CD4-positive, alpha-beta T cell treated with Interferon gamma for 1 hour (primary cell): ENCODE measurements at regions not wholly inside any gene's neighbourhood (a gene's known extent, or its start where the extent isn't known, plus 50 kb on each side); places are given as distances from the start of the nearest gene placed in this dataset.

ENCODE experiments used
- DNase-seq: peaks from one replicate; pipeline ENCODE4 v3.0.0-alpha.2; 2020

DNA sequence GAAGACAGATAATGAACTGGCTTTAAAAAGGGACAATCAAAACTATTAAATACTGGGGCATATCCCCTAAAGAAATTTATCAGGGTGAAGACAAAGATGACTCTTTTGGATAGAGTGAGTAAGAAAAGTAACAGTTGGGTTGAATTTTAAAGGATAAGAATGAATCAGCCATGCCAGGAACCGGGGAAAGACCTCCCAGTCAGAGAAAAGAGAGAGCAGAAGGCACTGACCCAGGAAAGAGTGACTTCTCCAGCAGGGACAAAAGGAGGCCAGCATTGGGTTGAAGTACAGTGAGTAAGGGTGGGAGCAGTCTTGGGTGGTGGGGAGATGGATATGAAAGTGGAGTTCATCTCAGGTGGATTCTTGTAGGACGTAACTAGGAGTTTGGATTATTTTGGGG, 516.9 kb upstream of the JAG1 start:
- DNase-seq = no peak

- DNase-seq = no peak
These were observed 518.3 kb upstream of the JAG1 start for GRCh38 chr20:11192106-11192505.

GRCh38 chr20:11193241-11193640, 519.4 kb upstream of the JAG1 start:
- no peak for DNase-seq

DNA sequence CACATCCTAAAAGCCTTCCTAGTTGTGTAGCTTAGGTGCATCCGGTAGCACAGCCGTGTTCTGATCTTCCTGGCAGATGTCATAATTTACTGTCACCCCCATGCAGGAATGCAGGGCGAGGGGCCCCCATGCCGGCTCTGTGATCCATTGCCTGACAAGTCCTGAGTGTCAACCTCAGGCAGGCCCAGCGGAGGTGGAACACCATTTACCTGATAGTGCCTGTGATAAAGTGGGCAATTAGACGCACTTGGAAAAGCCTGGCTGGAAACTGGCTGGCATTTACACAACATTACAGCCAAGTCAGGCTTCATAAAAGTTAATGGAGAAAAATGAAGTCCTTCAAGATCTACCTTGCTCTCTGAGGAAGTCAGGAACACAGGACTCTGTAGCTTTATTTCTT, 521.4 kb upstream of the JAG1 start:
- DNase-seq = no peak

- DNase-seq = no peak
These were observed 522.2 kb upstream of the JAG1 start for GRCh38 chr20:11195899-11196558.

DNA sequence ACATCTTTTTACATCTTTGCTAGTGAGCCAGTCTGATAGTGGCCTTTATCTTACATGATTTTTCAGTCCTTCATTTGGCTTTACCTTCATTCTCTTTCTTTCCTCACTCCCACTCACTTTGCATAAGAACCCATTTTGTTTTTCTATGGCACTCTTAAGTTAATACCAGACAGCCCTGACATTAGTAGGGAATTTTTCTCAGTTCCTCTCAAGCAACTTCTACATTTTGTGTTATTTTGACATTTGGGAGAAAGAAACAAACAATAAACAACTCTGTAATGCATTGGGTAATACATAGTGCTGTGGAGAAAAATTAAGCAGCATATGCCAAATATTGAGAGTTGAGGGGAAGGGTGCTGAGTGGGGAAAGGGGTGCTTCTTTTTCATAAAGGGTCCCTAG, 524.1 kb upstream of the JAG1 start:
- no peak for DNase-seq

DNA sequence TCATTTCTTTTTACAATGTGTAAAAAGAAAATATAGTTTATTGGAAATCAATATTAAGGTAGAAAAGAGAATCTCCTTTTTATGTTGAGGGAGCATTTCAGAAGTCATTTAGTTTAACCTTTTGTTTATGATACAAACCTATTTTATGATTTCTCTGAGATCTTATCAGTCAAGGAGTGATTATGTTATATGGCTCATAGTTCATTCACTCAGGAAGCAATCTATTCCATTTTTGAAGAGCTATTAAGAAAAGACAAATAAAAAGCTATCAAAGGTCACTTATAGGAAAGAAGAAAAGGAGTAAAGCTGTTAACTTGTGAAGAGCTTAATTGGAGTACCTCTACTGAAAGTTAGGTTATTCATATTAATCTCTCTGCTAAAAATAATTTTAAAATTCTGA, 526.6 kb upstream of the JAG1 start:
- no peak for DNase-seq

DNA sequence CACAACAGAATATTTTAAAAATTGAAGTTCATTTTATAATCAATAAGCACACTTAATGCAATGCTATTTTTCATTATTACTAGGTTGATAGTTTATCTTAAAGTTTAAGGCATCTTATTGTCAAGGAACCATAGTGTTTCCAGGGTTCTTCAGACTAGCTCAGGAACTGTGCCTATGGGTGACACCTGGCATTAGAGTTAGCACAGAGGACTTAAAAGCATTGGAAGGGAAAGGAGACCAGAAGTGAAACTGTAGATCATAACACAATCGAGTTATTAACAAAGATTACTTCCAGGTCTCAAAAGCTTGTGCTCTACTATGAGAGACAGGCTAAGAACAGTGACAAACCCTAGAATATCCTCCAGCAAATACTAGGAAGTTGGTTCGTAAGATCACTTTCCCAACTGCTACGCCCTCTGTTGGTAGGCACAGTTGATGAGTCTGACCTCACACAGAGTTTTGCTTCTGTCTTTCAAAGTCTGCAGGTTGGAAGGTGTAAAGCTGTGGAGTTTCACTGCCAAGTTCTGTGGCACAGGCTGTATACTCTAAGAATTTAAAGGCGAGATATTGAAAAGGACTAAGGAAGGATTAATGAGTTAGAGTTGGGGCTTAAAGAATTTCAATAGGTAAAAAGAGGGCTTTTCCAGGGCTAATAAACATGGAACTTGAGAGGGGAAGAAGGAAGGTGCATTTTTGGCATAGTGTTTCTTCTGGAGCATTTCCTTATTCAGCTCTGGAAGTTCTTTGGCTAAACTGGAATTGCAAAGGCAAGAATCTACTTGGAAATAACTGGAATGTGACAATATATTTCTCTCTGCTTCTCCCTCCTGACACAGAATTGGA, 531.3 kb upstream of the JAG1 start:
- no peak for DNase-seq

DNA sequence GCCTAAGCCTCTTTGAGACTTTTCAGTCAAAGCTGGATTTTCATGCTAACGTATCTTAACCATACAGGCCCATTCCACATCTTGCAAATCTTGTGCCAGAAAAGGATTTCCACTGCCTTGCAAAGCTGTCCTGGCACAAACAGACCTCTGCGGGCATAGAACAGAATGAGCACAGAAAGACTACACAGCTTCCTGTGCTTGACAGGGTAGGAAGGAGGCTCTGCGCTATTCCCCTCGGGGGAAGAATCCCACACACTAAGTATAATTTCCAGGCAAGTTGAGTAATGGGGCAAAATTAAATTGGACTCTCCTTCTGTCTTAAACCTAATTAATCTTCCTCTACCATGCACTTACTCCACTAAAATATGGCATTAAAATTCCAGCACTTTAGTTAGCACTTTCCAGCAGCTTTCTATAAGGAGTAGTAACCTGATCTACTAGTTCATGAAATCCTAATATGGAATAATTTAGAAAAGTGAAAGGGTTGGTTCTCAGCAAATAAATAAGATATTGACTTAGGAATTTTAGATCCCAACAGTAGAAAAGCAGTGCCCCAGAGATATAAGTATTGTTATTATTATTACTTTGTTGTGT, 532.1 kb upstream of the JAG1 start:
- DNase-seq = no peak

DNA sequence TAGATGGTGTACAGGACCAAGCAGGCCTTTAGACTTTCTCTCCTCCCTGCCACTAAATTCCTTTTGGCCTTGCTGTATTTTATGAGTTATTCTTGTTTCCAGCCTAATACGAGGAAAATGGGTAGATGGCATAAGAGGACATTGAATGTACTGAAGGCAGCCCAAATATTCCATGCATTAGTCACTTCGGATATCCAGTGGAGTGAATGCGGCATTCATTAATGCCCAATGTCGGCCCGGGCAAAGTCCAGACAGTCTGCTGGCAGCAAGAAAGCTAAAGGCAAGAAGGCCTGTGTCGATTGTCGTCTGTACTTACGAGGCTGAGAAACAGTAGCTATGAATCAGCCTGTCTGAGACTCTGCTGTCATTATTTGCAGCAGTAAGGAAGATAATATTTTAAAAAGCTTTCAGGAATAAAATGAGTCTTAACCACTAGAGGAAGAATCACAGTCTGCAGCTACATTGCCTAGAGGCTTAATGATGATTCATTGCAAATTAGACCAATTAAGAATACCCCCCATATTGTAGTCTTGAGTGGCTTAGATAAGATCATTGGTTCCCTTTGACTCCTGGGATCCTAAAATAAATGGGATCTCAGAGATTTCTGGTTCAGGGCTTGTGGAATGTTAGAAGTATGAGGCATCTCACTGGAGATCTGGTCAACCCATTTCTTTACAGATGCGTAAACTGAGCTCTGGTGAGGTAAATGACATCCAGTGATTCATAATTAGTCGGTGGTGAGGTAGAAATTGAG, 534.1 kb upstream of the JAG1 start:
- no peak for DNase-seq

DNA sequence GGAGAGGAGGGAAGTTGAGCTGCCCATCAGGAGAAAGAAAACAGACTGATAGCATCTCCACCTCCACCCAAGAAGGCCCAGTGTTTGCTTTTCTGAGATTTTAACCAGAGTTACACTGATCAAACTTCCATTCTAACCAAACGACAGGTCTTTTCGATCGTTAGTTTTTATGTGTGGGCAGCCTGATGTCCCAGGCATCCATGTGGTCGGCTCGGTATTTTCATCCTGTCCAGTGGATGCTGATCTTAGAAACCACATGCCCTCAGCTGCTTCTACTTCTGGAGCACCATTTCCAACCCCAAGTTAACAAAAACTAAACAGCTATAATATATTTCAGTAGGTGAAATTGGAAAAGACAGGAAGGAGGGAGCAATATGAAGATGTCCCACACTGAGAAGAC, 536.8 kb upstream of the JAG1 start:
- no peak for DNase-seq

DNA sequence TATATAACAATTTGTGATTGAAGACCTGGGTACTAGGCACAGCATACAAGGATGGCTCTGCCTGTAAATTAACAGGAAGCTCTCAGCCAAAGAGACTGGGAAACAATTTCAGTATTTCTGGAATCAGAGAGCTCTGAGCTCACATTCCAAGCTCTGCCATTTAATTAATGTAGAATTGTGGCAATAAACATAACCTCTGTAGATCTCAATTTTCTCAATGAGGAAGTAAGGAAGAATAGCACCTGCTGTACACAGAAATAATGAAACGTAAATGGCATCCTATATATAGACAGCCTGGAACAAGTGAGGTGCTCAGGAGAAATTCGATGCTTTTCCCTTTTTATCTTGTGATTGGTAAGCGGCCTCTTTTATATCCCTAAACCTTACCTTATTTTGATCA, 538.5 kb upstream of the JAG1 start:
- no peak for DNase-seq

DNA sequence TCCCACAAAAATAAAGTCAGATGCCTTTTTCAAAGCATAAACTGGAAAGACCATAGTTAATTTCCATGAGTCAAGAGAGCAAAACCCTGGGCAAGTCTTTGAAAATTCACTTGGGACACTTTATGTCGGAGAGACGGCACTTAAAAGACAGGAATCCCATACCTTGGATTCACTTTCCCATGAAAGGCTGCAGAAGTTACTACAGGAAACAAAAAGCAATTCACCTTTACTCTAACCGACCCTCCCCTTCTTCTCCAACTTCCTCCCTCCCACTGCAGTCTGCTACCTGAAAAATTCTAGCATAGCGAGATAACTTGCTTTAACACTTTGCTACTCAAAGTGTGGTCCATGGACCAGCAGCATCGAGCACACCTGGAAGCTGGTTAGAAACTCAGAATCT, 539.1 kb upstream of the JAG1 start:
- DNase-seq = no peak

DNA sequence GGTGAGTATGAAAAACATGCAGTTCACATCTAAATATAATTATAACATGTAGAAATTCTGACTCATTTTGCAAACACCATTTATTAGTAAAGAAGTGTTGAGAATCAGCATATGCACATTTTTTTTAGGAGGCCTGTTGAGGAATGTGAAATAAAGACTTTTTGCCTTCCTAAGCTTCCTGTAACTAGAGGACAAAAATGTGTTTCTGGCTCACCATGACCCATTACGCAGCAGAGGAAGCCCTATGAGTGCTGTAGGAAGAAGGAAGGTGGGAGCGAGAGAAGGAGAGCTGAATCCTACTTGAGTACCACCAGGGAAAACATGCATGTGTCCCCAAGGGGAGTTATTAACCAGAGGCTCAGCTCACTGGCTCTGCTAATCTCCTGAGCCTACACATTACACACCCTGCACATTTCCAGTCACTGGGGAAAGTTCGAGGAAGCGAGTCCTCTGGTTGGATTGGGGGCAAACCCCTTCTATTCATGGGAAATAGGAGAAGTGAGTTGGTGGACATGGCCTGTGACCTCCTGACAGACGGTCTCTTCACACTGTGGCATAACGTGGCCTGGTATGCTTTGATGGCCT, 540.5 kb upstream of the JAG1 start:
- no peak for DNase-seq

DNA sequence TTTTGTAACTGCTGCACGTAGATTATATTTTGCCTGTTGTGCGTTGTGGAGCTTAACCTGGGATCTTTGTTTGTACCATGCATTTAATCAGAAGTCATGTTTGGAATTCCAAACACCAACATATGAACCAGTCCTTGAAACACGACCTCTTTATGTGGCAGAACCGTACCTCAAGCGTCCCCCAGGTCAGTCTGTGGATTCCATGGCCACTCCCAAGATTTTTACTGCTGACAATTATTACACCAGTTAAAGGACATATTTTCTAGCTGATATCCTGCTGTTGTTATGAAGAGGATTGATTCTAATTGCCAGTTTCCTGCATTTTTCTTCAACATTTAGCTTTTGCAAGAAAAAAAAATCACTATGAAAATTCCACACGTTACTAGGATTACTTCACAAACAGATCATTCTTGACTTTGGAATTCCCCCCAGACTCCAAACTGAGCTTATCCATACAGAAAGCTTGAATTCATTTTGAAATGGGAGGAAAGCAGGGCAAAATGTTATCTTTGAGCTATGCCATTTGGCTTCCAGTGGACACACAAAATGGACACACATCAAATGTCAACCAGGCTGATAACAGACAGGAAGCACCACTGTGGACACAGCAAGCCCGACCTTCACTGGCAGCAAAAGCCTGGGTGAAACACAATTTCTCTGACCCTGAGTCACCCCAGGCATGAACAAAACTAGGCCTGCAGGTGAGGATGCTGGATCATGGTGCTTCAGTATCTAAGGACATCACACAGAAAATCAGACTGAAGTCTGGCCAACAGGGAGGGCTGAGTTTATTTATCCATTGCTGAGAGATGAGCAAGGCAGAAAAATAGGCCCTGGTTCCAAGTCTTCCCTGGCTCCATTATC, 542.9 kb upstream of the JAG1 start:
- no peak for DNase-seq

DNA sequence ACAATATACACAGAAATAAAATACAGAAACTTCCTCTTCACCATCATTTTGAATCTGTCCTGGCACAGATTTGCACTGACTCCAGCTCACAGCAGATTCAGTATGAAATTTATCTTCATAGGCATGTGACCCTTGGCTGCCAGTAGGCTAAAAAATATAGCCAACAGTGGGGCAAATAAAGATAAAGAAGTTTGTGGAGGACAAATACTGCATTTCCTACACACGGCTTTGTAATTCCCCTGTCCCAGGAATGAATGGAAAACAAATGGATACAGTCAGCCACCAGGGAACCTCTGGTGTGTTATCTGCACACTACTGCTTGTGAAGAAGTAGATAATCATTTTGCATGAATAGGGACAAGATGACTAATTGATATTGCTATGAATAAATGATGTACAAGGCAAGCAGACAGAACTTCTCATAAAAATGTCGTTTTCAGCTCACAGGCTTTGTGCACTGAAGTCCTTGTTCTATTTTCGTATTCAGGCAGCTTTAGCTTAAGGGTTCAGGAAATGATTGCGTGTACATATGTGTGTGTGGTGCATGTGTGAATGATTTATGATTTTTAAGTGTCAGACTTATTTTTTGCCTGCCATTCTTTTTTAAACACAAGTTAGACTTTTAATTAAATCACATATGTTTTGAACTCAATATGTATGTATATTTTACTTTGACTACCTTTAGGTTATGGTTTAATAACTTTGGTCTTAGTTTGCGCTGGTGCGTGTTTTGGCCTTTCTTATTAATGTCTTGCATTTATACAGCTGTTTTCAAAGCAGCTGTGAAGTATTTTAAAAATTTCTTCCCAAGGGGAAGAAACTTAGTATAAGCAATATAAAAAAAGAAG, 543.8 kb upstream of the JAG1 start:
- DNase-seq = no peak

DNA sequence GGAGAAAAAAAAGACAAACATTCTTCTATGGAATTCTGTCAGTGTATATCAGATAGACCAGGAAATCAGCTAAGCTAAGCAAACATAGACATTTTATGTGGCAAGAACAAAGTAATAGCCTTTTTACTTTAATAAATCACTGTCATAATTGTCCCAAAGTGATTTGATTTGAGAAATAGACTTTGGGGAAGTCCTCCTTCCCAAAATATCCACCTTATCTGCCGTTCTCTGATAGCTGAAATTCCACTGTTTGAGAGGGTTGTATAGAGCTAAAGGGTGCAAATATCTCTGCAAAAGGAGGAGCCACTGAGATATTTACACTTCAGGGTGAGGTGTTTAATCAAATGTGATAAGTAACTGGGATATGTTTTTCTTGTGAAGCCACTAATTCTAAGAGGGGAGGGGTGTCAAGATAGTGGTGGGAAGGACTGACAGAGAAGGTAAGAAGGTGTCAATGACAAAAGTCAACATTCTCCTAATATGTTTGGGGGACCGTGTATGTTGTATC, 544.4 kb upstream of the JAG1 start:
- DNase-seq = no peak

GRCh38 chr20:11219192-11219591, 545.4 kb upstream of the JAG1 start:
- DNase-seq = no peak

DNA sequence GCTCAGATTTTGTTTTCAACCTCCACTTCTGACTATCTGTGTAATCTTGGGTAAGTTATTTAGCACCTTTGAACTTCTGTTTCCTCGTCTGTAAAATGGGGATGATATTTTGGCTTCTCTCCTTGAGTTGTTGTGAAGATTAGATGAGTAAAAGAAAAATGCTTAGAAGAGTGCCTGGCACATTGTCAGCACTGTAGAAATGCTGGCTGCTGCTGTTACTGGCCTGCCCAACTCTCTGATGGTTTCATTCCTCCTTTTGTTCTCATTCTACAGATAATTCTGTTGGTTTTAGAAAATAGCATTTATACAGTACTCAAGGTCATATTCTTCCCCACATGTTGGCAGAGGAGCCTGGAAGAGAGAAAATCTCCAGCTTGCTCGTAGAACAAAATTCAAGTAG, 547.2 kb upstream of the JAG1 start:
- no peak for DNase-seq

- DNase-seq = no peak
These were observed 548.4 kb upstream of the JAG1 start for GRCh38 chr20:11222243-11222642.

DNA sequence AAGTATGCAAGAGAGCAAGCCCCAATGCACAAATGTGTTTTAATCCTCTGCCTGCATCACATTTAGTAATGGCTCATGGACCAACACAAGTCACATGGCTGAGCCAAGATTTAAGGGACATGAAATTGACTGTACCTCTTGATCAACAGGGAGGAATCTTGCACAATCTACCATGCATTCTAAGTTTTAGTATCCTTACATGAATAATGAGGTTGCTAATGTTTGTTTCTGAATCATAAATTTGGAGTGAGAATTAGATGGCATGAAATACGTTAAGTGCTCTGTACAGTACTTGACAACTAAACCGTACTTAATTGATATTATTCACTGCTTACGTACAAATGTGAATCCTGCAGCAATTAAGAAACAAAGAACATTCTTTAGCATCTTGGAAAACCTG, 553.8 kb upstream of the JAG1 start:
- no peak for DNase-seq
